ENCODE measurements at regions not wholly inside any gene's neighbourhood (a gene's known extent, or its start where the extent isn't known, plus 50 kb on each side); places are given as distances from the start of the nearest gene placed in this dataset.
"Not testable (repeated sequence)": the region's sequence is repeated elsewhere in the genome, so short reads cannot be mapped to it uniquely, and the experiment has no call there.

DNA sequence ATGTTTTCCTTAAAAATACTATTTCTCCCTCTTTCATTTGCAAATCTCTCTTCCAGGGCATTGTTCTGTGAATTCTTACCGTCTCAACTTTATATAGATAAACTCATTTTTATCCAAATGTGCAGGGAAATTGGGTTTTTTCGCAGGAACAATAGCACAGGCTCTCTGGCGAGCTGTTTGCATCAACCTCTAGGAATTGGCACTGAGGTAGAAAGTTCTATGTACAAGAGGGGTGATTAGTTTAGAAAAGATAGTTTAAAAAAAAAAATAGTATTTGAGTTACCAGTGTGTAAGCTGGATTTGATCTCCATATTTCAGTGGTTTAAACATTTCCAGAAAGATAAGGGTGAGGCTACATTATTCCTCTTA, 129.7 kb upstream of the BTN3A2 start:
- DNase-seq, result no peak

DNA sequence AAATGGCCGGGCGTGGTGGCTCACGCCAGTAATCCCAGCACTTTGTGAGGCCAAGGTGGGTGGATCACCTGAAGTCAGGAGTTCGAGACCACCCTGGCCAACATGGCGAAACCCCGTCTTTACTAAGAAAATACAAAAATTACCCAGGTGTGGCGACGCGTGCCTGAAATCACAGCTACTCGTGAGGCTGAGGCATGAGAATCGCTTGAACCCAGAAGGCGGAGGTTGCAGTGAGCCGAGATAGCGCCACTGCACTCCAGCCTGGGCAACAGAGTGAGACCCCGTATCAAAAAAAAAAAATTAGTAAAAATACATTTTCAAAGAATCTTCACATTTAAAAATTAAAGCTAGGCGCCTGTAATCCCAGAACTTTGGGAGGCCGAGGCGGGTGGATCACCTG, 125.6 kb upstream of the BTN3A2 start:
- DNase-seq, result not testable (repeated sequence)

- no peak for DNase-seq
Observed at GRCh38 chr6:26240157-26241032, 124.6 kb upstream of the BTN3A2 start.

GRCh38 chr6:26241033-26241895, 123.7 kb upstream of the BTN3A2 start:
- DNase-seq, result no peak

GRCh38 chr6:26243132-26243531, 121.9 kb upstream of the BTN3A2 start:
- no peak for DNase-seq

DNA sequence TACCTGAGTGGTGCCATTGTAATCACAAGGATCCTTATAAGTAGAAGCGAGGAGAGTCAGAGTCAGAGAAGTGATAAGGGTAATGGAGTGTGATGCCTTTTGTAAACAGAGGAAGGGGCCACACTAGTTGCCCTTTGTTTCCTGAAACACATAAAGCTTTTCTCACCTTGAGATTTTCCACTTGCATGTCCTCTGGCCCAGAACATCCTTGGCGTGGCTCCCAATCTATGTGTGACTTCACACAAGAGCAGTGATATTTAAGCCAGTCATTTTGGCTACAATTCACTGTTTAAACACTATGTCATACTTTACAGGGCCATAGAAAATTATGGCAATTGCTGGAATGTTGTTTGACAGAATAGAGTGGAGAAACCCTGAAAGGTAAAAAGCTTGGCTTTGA, 121.2 kb upstream of the BTN3A2 start:
- DNase-seq, result peak in 1 of 2 experiments; percentile 47

DNA sequence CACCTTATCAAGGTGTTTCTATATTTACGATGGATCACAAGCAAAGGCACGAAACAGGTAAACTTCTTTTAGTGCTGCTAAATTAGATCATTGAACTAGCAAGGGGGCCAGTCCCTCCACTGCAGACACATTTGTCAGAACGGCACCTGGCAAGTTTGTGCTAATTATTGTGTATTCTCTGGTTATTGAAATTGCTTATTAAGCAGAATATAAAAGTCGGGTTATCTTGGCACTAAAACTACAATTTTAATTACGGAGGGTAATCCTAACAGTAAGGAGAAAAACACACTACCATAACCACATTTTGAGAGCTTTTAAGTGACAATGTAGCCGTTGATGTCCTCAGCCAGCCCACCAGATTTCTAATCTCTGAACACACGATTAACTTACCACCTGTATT, 118.9 kb upstream of the BTN3A2 start:
- no peak for DNase-seq

GRCh38 chr6:26246553-26246952, 118.4 kb upstream of the BTN3A2 start:
- no peak for DNase-seq

GRCh38 chr6:26249707-26249956, 115.4 kb upstream of the BTN3A2 start:
- peak; percentile 72 to 80 for DNase-seq

DNA sequence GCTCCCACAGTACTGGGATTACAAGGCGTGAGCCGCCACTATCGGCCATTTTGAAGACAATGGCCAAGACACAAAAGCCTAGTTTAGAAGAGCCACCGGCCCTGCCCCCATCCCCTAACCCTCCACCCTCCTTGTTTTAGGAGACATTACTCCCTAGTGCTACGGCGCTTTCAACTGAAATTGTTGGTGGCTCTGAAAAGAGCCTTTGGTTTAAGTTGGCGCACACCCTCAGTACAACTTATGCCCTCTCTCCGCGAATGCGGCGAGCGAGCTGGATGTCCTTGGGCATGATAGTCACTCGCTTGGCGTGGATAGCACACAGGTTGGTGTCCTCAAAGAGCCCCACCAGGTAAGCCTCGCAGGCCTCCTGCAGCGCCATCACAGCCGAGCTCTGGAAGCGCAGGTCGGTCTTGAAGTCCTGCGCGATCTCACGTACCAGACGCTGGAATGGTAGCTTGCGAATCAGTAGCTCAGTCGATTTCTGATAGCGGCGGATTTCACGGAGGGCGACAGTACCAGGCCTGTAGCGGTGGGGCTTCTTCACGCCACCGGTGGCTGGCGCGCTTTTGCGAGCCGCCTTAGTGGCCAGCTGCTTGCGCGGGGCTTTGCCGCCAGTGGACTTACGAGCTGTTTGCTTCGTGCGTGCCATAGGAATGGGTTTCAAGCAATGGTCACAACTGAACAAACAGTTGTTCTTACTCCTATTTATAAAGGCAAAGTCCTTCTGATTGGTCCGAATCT, 114.9 kb upstream of the BTN3A2 start:
- DNase-seq, result peak; percentile 88 to 89

GRCh38 chr6:26250698-26251044, 114.3 kb upstream of the BTN3A2 start:
- peak in 1 of 2 experiments; percentile 74 for DNase-seq

DNA sequence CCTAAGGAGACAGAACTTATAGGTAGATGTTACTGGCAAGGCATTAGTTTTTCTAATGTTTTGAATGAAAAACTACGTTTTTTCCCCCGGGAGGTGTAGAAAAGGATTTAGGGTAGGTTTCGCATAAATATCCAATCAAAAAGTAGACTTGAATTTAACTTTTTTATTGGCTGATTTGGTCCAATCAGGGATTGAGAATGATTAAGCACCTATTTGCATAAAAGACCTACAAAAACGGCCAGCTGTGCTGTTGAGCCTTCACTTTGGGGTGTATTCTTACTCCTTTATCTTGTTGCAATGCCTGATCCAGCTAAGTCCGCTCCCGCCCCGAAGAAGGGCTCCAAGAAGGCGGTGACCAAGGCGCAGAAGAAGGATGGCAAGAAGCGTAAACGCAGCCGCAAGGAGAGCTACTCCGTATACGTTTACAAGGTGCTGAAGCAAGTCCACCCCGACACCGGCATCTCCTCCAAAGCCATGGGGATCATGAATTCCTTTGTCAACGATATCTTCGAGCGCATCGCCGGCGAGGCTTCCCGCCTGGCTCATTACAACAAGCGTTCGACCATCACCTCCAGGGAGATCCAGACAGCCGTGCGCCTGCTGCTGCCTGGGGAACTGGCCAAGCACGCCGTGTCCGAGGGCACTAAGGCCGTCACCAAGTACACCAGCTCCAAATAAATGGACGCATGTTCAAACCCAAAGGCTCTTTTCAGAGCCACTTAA, 113.5 kb upstream of the BTN3A2 start:
- peak; percentile 91 for DNase-seq

- no peak for DNase-seq
Observed at GRCh38 chr6:26252077-26252472, 112.9 kb upstream of the BTN3A2 start.

GRCh38 chr6:26254724-26255123, 110.3 kb upstream of the BTN3A2 start:
- DNase-seq, result no peak

GRCh38 chr6:26257272-26257671, 107.7 kb upstream of the BTN3A2 start:
- DNase-seq, result no peak

- no peak for DNase-seq
Observed at GRCh38 chr6:26258212-26258977, 106.6 kb upstream of the BTN3A2 start.

DNA sequence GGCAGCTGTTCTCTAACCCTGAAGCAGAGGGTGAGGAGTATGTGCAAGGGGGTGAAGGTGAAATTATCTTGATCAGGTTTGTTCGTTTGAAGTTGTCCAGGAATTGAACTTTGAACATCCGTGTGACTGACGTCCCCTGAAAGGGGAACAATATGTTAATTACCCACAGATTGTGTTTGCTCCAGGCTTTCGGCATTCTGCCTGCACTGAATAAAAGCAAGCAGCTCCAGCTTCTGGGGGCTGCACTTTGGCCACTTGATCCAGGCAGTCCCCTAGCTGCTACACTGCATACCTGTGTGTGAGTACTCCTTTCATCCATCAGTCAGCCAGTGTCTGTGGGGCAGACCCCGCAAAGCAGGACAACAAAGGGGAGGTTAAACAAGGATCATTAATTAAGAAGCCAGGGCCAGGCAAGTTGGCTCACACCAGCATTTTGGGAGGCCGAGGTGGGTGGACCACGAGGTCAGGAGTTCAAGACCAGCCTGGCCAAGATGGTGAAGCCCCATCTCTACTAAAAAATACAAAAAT, 104.8 kb upstream of the BTN3A2 start:
- DNase-seq, result no peak

- DNase-seq, result no peak
Observed at GRCh38 chr6:26260725-26261490, 104.1 kb upstream of the BTN3A2 start.

- DNase-seq, result no peak
Observed at GRCh38 chr6:26264547-26264946, 100.5 kb upstream of the BTN3A2 start.

GRCh38 chr6:26267083-26267589, 97.9 kb upstream of the BTN3A2 start:
- DNase-seq, result no peak

All from SHP77 (cell line).